Neuronal stem cell (in vitro differentiated cells): ENCODE measurements at regions not wholly inside any gene's neighbourhood (a gene's known extent, or its start where the extent isn't known, plus 50 kb on each side); places are given as distances from the start of the nearest gene placed in this dataset.

ENCODE experiments used
- DNase-seq: peaks from one replicate; pipeline ENCODE4 v3.0.0-alpha.2; 2013; ENCODE audit warnings: low spot score
- H2AFZ ChIP-seq: one replicate; pipeline ENCODE4 v1.6.1; 2013; ENCODE audit warnings: mild to moderate bottlenecking, low read length, inconsistent platforms
- H2AK5ac ChIP-seq: 2 replicates; pipeline ENCODE4 v1.6.1; 2013; ENCODE audit warnings: low read depth, mild to moderate bottlenecking, inconsistent platforms, low read length, moderate library complexity, mixed read lengths
- H2BK120ac ChIP-seq: 2 replicates; pipeline ENCODE4 v1.6.1; 2013; ENCODE audit warnings: low read depth, mild to moderate bottlenecking, inconsistent platforms, low read length, moderate library complexity, mixed read lengths
- H2BK12ac ChIP-seq: one replicate; pipeline ENCODE4 v1.6.1; 2013; ENCODE audit warnings: low read length, inconsistent platforms
- H2BK15ac ChIP-seq: 2 replicates; pipeline ENCODE4 v1.6.1; 2013; ENCODE audit warnings: mild to moderate bottlenecking, low read length, inconsistent platforms, mixed read lengths
- H2BK5ac ChIP-seq: one replicate; pipeline ENCODE4 v1.6.1; 2013; ENCODE audit warnings: inconsistent platforms, mild to moderate bottlenecking, low read length, moderate library complexity
- H3K14ac ChIP-seq: one replicate; pipeline ENCODE4 v1.6.1; 2013; ENCODE audit warnings: low read length, inconsistent platforms
- H3K18ac ChIP-seq: 2 replicates; pipeline ENCODE4 v1.6.1; 2013; ENCODE audit warnings: low read length, inconsistent platforms
- H3K23ac ChIP-seq: 2 replicates; pipeline ENCODE4 v1.6.1; 2013; ENCODE audit warnings: low read depth, mild to moderate bottlenecking, mixed read lengths, low read length, inconsistent platforms; ENCODE audit not compliant: poor library complexity
- H3K27ac ChIP-seq: replicated peaks from 3 replicates; pipeline ENCODE4 v1.5.1; 2013; ENCODE audit warnings: low read length, inconsistent platforms
- H3K27me3 ChIP-seq, 3 experiments: 2 replicates each; pipeline ENCODE4 v1.6.1; 2013; ENCODE audit warnings: low read length in 3 of 3, mild to moderate bottlenecking in 2 of 3, inconsistent platforms in 1 of 3, low read depth in 1 of 3, mixed read lengths in 1 of 3, moderate library complexity in 1 of 3; ENCODE audit not compliant: control insufficient read depth in 3 of 3, insufficient read depth in 3 of 3
- H3K36me3 ChIP-seq, 2 donors: replicated peaks in 1 of 2; 2 replicates each; pipeline ENCODE4 v1.6.1; 2013; ENCODE audit warnings: low read length in 2 of 2; ENCODE audit not compliant: control insufficient read depth in 2 of 2, insufficient read depth in 2 of 2
- H3K4ac ChIP-seq: 2 replicates; pipeline ENCODE4 v1.6.1; 2013; ENCODE audit warnings: inconsistent platforms, mild to moderate bottlenecking, low read length, moderate library complexity
- H3K4me1 ChIP-seq, 2 donors: 1 replicate in 1 of 2; 2 replicates in 1 of 2; pipeline ENCODE4 v1.6.1; 2013; ENCODE audit warnings: low read length in 2 of 2, low read depth in 1 of 2; ENCODE audit not compliant: control insufficient read depth in 2 of 2, insufficient read depth in 1 of 2
- H3K4me2 ChIP-seq: one replicate; pipeline ENCODE4 v1.6.1; 2013; ENCODE audit warnings: mild to moderate bottlenecking, low read length, inconsistent platforms; ENCODE audit not compliant: insufficient read depth, poor library complexity, severe bottlenecking
- H3K4me3 ChIP-seq, 2 donors: 2 replicates each; pipeline ENCODE4 v1.5.1; 2013; ENCODE audit warnings: low read length in 2 of 2, mild to moderate bottlenecking in 2 of 2, inconsistent platforms in 1 of 2, moderate library complexity in 1 of 2
- H3K79me1 ChIP-seq: one replicate; pipeline ENCODE4 v1.6.1; 2013; ENCODE audit warnings: low read depth, mild to moderate bottlenecking, inconsistent platforms, low read length, moderate library complexity
- H3K9ac ChIP-seq: one replicate; pipeline ENCODE4 v1.6.1; 2013; ENCODE audit warnings: mild to moderate bottlenecking, low read depth, low read length, inconsistent platforms; ENCODE audit not compliant: poor library complexity
- H3K9me3 ChIP-seq, 2 donors: replicated peaks in 1 of 2; 2 replicates each; pipeline versions ENCODE3 to v1.6.1; 2013; ENCODE audit warnings: low read length in 2 of 2, mild to moderate bottlenecking in 2 of 2, inconsistent platforms in 1 of 2, low read depth in 1 of 2, mixed read lengths in 1 of 2, moderate library complexity in 1 of 2; ENCODE audit not compliant: control insufficient read depth in 2 of 2, insufficient read depth in 1 of 2
- H4K8ac ChIP-seq: one replicate; pipeline ENCODE4 v1.6.1; 2013; ENCODE audit warnings: low read depth, mild to moderate bottlenecking, inconsistent platforms, low read length, moderate library complexity
- H4K91ac ChIP-seq: one replicate; pipeline ENCODE4 v1.6.1; 2013; ENCODE audit warnings: low read length, low read depth, mild to moderate bottlenecking, inconsistent platforms; ENCODE audit not compliant: poor library complexity
- WGBS, 2 donors: extraction: QIAGEN DNeasy Blood & Tissue Kit; methylation state at CpG; one replicate each; pipeline ENCODE4 v1.1.7; 2013; ENCODE audit warnings: missing lambda C conversion rate in 2 of 2, mixed read lengths in 1 of 2; ENCODE audit not compliant: insufficient read length in 2 of 2, insufficient replicate concordance in 1 of 2; ENCODE audit errors: extremely low coverage in 2 of 2; 5-methylcytosine and 5-hydroxymethylcytosine counted together

DNA sequence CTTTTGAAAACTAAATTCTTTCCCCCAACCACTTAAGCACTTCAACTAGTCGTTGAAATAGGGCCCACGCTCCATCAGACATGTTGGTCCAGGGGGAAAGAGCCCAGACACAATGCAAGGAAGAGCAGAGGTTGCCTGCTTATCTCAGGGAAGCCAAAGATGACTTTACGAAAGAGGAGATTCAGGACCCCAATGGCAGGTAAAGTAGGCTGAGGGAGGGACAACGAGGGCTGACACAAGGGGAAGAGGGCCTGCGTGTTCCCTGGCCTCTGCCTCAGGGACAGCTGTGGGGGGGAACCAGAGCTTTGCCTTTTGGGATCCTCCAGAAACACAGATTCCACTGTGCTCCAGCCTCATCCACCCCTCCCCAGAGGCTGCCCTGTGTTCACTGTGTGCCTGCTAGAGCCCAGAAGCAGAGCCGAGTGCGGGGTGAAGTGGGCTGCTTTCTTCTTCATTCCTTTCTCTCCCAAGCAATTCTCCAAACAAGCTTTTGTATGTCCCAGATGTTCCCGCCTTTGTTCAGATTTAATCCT, 135.5 kb upstream of the GRIK3 start:
- DNase-seq, result no peak
- no peak overlapping the region for H2BK120ac ChIP-seq
- no peak overlapping the region for H3K9ac ChIP-seq
- H3K27me3 ChIP-seq, result peaks cover 0 to 8% (median 0%) of the 10 kb centered on the region in 3 experiments
- no peak overlapping the region for H3K4me2 ChIP-seq
- no peak overlapping the region for H3K14ac ChIP-seq
- no peak overlapping the region for H2BK5ac ChIP-seq
- H2AFZ ChIP-seq, result no peak overlapping the region
- no peak overlapping the region for H3K4me3 ChIP-seq
- H3K23ac ChIP-seq, result no peak overlapping the region
- no CpG with 5 or more reads among the region's 8 CpGs for WGBS, 2 donors
- no peak overlapping the region for H3K4ac ChIP-seq
- no peak overlapping the region for H4K91ac ChIP-seq
- H3K27ac ChIP-seq, result no peak overlapping the region
- peaks cover 0 to 2% of the 10 kb centered on the region in 2 donors for H3K4me1 ChIP-seq
- H3K36me3 ChIP-seq, result no peaks in the 10 kb centered on the region
- peak overlapping the region; percentile 36 for H2BK12ac ChIP-seq
- H2AK5ac ChIP-seq, result no peak overlapping the region
- H3K18ac ChIP-seq, result no peak overlapping the region
- no peaks in the 10 kb centered on the region for H3K79me1 ChIP-seq
- H2BK15ac ChIP-seq, result no peak overlapping the region
- no peak overlapping the region for H4K8ac ChIP-seq
- H3K9me3 ChIP-seq, result peaks cover 0 to 2% of the 10 kb centered on the region in 2 donors

GRCh38 chr1:37171691-37172090, 137.4 kb upstream of the GRIK3 start:
- no peak overlapping the region for H4K91ac ChIP-seq
- H3K9ac ChIP-seq, result no peak overlapping the region
- H3K36me3 ChIP-seq, result no peaks in the 10 kb centered on the region
- no CpG with 5 or more reads among the region's 8 CpGs for WGBS, 2 donors
- DNase-seq, result no peak
- H2BK12ac ChIP-seq, result no peak overlapping the region
- H3K27ac ChIP-seq, result no peak overlapping the region
- H3K14ac ChIP-seq, result no peak overlapping the region
- H3K9me3 ChIP-seq, result peaks cover 0 to 2% of the 10 kb centered on the region in 2 donors
- H3K4me3 ChIP-seq, result no peak overlapping the region
- no peak overlapping the region for H2BK120ac ChIP-seq
- H3K79me1 ChIP-seq, result no peaks in the 10 kb centered on the region
- H2BK5ac ChIP-seq, result no peak overlapping the region
- no peak overlapping the region for H3K18ac ChIP-seq
- H3K4me2 ChIP-seq, result no peak overlapping the region
- no peak overlapping the region for H2BK15ac ChIP-seq
- H3K4ac ChIP-seq, result no peak overlapping the region
- H2AK5ac ChIP-seq, result no peak overlapping the region
- peaks cover 0 to 8% (median 0%) of the 10 kb centered on the region in 3 experiments for H3K27me3 ChIP-seq
- H2AFZ ChIP-seq, result no peak overlapping the region
- no peak overlapping the region for H4K8ac ChIP-seq
- H3K4me1 ChIP-seq, result peaks cover 0 to 2% of the 10 kb centered on the region in 2 donors
- H3K23ac ChIP-seq, result no peak overlapping the region

DNA sequence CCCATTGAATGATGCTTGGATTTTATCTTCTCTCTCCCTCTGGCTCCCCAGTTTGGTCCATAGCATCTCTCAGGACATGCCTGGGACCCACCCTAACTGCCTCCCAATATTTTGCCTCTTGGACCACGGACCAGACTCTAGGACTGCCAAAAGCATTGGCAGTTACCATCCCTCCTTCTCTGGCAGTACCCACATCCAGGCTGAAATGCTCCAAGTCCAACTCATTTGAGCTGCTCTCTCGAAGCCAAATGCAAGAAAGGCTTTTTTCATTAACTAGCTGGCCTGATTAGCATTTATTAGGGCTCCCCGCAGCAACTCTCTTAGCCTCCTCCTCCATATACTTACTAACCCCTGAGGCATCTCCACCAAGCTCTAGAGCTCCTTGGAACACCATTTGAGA, 140.0 kb upstream of the GRIK3 start:
- Histone ChIP-seq H3K23ac (no peak overlapping the region), H3K4me3 (no peak overlapping the region)

DNA sequence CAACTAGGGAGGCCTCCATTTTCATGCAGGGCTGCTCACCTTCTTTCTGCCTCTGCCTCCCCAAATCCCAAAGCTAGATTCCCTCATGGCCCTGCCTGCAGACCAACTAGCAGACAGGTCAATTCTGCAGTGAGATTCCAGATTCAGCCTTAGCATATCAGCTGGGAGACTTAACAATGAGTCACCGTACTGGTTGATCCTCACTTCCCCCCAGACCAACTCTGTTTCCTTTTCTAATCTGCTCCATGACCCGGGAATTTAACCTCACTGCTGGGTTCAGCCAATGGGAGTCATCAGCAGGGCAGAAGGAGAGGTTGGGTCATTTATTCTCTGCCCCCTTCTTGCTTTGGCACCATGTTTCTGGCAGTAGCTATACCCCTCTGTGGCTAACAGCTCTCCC, 140.6 kb upstream of the GRIK3 start:
- Histone ChIP-seq H2AK5ac (no peak overlapping the region), H3K14ac (no peak overlapping the region), H3K27ac (no peak overlapping the region), H3K9ac (no peak overlapping the region), H3K4me1 (no peaks in the 10 kb centered on the region), H3K79me1 (no peaks in the 10 kb centered on the region), H3K36me3 (no peaks in the 10 kb centered on the region), H3K4me3 (no peak overlapping the region), H3K27me3 (peaks cover 0 to 8% (median 0%) of the 10 kb centered on the region in 3 experiments), H4K91ac (no peak overlapping the region), H3K9me3 (no peaks in the 10 kb centered on the region), H3K18ac (no peak overlapping the region), H2BK12ac (no peak overlapping the region), H2AFZ (no peak overlapping the region), H2BK120ac (no peak overlapping the region), H3K4ac (no peak overlapping the region), H2BK15ac (no peak overlapping the region), H2BK5ac (no peak overlapping the region), H3K23ac (no peak overlapping the region), H4K8ac (no peak overlapping the region), H3K4me2 (no peak overlapping the region)
- WGBS, 2 donors, result no CpG with 5 or more reads among the region's 2 CpGs
- DNase-seq, result no peak

More for the DNA sequence above, 140.0 kb upstream of the GRIK3 start:
- Histone ChIP-seq H3K9ac (no peak overlapping the region), H3K18ac (no peak overlapping the region), H2BK5ac (no peak overlapping the region), H2BK120ac (no peak overlapping the region), H2BK12ac (no peak overlapping the region), H2AK5ac (no peak overlapping the region), H3K4me1 (peaks cover 0 to 2% of the 10 kb centered on the region in 2 donors), H3K4me2 (no peak overlapping the region), H2AFZ (no peak overlapping the region), H3K79me1 (no peaks in the 10 kb centered on the region), H3K14ac (no peak overlapping the region), H3K27me3 (peaks cover 0 to 8% (median 0%) of the 10 kb centered on the region in 3 experiments), H3K9me3 (no peaks in the 10 kb centered on the region), H3K27ac (no peak overlapping the region), H3K36me3 (no peaks in the 10 kb centered on the region), H4K8ac (no peak overlapping the region), H2BK15ac (no peak overlapping the region), H3K4ac (no peak overlapping the region), H4K91ac (no peak overlapping the region)
- no CpG with 5 or more reads among the region's 3 CpGs for WGBS, 2 donors
- DNase-seq, result no peak
